ENCODE measurements at regions not wholly inside any gene's neighbourhood (a gene's known extent, or its start where the extent isn't known, plus 50 kb on each side); places are given as distances from the start of the nearest gene placed in this dataset.

- TF ChIP-seq OSR1 (CRISPR knock-in tag; IDR thresholded peaks at IDR 0.05) (no peak), ISL1 (CRISPR knock-in tag; IDR thresholded peaks at IDR 0.05) (no peak), PATZ1 (CRISPR knock-in tag; IDR thresholded peaks at IDR 0.05; ENCODE audit: borderline replicate concordance) (no peak), GLIS3 (CRISPR knock-in tag; IDR thresholded peaks at IDR 0.05) (no peak), TCF4 (CRISPR knock-in tag; IDR thresholded peaks at IDR 0.05; ENCODE audit: borderline replicate concordance) (no peak), ZNF8 (CRISPR knock-in tag; IDR thresholded peaks at IDR 0.05) (no peak), ESRRG (CRISPR knock-in tag; IDR thresholded peaks at IDR 0.05) (no peak), ZFP3 (CRISPR knock-in tag; IDR thresholded peaks at IDR 0.05) (no peak), CSDC2 (CRISPR knock-in tag; IDR thresholded peaks at IDR 0.05) (no peak), RARB (CRISPR knock-in tag; IDR thresholded peaks at IDR 0.05) (no peak), ARNTL (CRISPR knock-in tag; IDR thresholded peaks at IDR 0.05; ENCODE audit: borderline replicate concordance, low read depth) (no peak), CREB5 (CRISPR knock-in tag; IDR thresholded peaks at IDR 0.05; ENCODE audit: low read depth) (no peak), PPARA (CRISPR knock-in tag; IDR thresholded peaks at IDR 0.05; ENCODE audit: borderline replicate concordance) (no peak), ZFP30 (CRISPR knock-in tag; IDR thresholded peaks at IDR 0.05) (no peak)
Observed at GRCh38 chr22:49083607-49084006, 744.1 kb downstream of the BRD1 start.

Data from SK-N-SH treated with all-trans-retinoic acid at 6 μM for 48 hours (cell line).